CD4-positive, CD25-positive, alpha-beta regulatory T cell (primary cell): ENCODE measurements at regions not wholly inside any gene's neighbourhood (a gene's known extent, or its start where the extent isn't known, plus 50 kb on each side); places are given as distances from the start of the nearest gene placed in this dataset.
A peak's percentile ranks its signal among the peaks of the same experiment; 100 is the strongest.

Experiments
- ATAC-seq, 2 donors: fragments of 150-1000 bp; cut with Tn5 transposase; one replicate each; pipeline ENCODE4 v1.10.0; 2021; ENCODE audit warnings: low read depth in 2 of 2, moderate number of reproducible peaks in 2 of 2, moderate library complexity in 1 of 2
- DNase-seq, 3 donors: peaks; one replicate each; pipeline versions ENCODE4 v3.0.0 to v3.0.0-alpha.2; 2012 to 2022; ENCODE audit warnings: mixed read lengths in 1 of 3
- H3K27ac ChIP-seq: one replicate; pipeline ENCODE4 v1.7.0; 2013; ENCODE audit warnings: mild to moderate bottlenecking, low read length; ENCODE audit not compliant: insufficient read depth, poor library complexity, severe bottlenecking
- H3K27me3 ChIP-seq: one replicate; pipeline ENCODE4 v1.7.0; 2013; ENCODE audit warnings: low read length; ENCODE audit not compliant: control insufficient read depth, insufficient read depth
- H3K36me3 ChIP-seq: one replicate; pipeline ENCODE4 v1.7.0; 2013; ENCODE audit warnings: mild to moderate bottlenecking, low read length, moderate library complexity; ENCODE audit not compliant: control insufficient read depth, insufficient read depth
- H3K4me1 ChIP-seq: 2 replicates; pipeline ENCODE4 v1.7.0; 2013; ENCODE audit warnings: mild to moderate bottlenecking, low read length; ENCODE audit not compliant: insufficient read depth, control insufficient read depth, poor library complexity, severe bottlenecking
- H3K4me3 ChIP-seq: one replicate; pipeline ENCODE4 v1.7.0; 2013; ENCODE audit warnings: low read depth, mild to moderate bottlenecking, low read length, moderate library complexity
- H3K9me3 ChIP-seq, 2 experiments: 1 replicate in 1 of 2; 2 replicates in 1 of 2; pipeline ENCODE4 v1.7.0; 2013; ENCODE audit warnings: low read length in 2 of 2, mild to moderate bottlenecking in 1 of 2, moderate library complexity in 1 of 2; ENCODE audit not compliant: control insufficient read depth in 2 of 2
- H3K27ac Mint-ChIP-seq, 3 donors: one replicate each; pipeline ENCODE4 v1.8.0; 2020 to 2022; ENCODE audit warnings: mild to moderate bottlenecking in 3 of 3, mixed read lengths in 3 of 3, moderate library complexity in 2 of 3
- H3K27me3 Mint-ChIP-seq: one replicate; pipeline ENCODE4 v1.8.0; 2022; ENCODE audit warnings: mild to moderate bottlenecking, mixed read lengths
- H3K36me3 Mint-ChIP-seq: one replicate; pipeline ENCODE4 v1.8.0; 2020; ENCODE audit warnings: mixed read lengths
- H3K4me1 Mint-ChIP-seq, 4 donors: one replicate each; pipeline ENCODE4 v1.8.0; 2020 to 2022; ENCODE audit warnings: mixed read lengths in 4 of 4, mild to moderate bottlenecking in 1 of 4
- H3K4me3 Mint-ChIP-seq, 4 donors: one replicate each; pipeline ENCODE4 v1.8.0; 2020 to 2022; ENCODE audit warnings: mild to moderate bottlenecking in 4 of 4, mixed read lengths in 4 of 4, moderate library complexity in 3 of 4
- H3K9me3 Mint-ChIP-seq, 7 donors: one replicate each; pipeline ENCODE4 v1.8.0; 2020 to 2022; ENCODE audit warnings: mixed read lengths in 7 of 7, mild to moderate bottlenecking in 3 of 7, moderate library complexity in 2 of 7

DNA sequence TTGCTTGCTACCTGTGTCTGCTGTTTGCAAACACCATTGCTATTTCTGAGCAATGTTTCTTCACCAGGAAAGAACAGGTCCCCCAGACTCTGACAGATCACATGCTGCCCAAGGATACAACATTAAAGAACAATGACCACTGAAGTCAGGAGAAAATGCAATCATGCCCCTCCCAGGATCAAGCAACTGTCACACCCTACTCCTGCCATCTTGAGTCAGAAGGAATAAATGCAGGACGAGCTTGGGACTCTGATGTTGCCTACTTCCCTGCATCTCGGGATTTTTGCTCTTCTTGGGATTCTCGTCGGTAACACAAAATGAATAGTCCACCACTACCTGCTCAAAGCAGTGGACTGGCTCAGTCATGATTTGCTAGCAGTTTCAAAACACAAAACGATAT, 490.6 kb downstream of the COG6 start:
- Mint-ChIP-seq H3K4me1 (peaks cover 38 to 70% (median 44%) of the 10 kb centered on the region in 4 donors), H3K27me3 (no peaks in the 10 kb centered on the region), H3K4me3 (no peak overlapping the region), H3K27ac (peak overlapping the region in 2 of 3 donors; percentile 52 to 86), H3K36me3 (no peaks in the 10 kb centered on the region), H3K9me3 (peaks cover 0 to 3% (median 0%) of the 10 kb centered on the region in 7 donors)
- H3K4me3 ChIP-seq, result peak overlapping the region; percentile 6
- H3K27ac ChIP-seq, result no peak overlapping the region
- H3K9me3 ChIP-seq, result no peaks in the 10 kb centered on the region
- ATAC-seq, result no peak
- no peaks in the 10 kb centered on the region for H3K36me3 ChIP-seq
- DNase-seq, result no peak
- peaks cover 42% of the 10 kb centered on the region for H3K4me1 ChIP-seq
- H3K27me3 ChIP-seq, result no peaks in the 10 kb centered on the region

DNA sequence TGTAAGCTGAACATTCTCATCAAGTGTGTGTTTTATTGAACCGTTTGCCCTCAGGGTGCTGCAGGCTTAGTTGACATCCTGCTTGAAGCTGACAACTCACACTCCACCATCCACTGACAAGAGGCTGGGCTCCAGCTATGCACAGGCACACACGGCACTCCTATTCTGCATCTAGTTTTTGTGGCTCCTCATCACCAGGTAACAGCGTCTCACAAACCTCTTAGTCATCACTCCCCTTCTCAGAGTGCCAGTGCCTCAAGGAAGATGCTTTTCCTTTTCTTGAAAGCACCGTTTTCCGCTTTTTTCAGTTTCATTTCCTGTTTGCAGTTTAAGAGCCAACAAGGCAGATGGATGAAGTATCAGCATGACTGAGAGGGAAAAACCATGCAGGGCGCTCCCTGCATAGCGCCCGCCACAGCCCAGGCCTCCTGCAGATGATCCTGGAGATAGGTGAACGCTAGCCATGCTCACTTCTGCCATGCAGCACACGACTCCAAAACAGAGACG, 491.2 kb downstream of the COG6 start:
- DNase-seq, result peak in 1 of 3 donors; percentile 64
- ATAC-seq, result peak; percentile 64 to 78
- no peaks in the 10 kb centered on the region for H3K36me3 ChIP-seq
- no peaks in the 10 kb centered on the region for H3K9me3 ChIP-seq
- H3K4me1 ChIP-seq, result peaks cover 42% of the 10 kb centered on the region
- peaks cover 38 to 70% (median 44%) of the 10 kb centered on the region in 4 donors for H3K4me1 Mint-ChIP-seq
- H3K27ac Mint-ChIP-seq, result peak overlapping the region; percentile 52 to 86 (median 85)
- no peaks in the 10 kb centered on the region for H3K27me3 ChIP-seq
- H3K27me3 Mint-ChIP-seq, result no peaks in the 10 kb centered on the region
- H3K27ac ChIP-seq, result no peak overlapping the region
- H3K4me3 ChIP-seq, result peak overlapping the region; percentile 35
- peak overlapping the region in 3 of 4 donors; percentile 8 to 64 (median 32) for H3K4me3 Mint-ChIP-seq
- H3K9me3 Mint-ChIP-seq, result peaks cover 0 to 3% (median 0%) of the 10 kb centered on the region in 7 donors
- H3K36me3 Mint-ChIP-seq, result no peaks in the 10 kb centered on the region

DNA sequence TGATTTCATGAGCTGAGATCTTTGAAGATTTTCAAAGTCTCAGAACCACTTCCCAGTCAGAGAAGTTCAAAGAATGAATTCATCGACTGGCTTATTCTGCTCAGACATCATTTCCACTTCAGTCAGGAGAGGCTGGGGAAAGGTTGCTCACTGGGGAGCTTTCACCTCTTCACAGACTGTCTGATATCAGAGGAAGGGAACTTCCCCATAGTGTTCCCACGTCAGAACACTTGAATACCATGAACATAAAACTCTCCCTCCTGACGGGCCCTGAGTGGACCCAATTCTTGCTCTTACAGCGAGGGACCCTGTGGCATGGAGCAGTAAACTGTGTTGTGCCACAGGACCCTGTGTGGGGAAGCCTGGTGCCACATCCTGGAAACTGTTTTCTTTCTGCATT, 492.6 kb downstream of the COG6 start:
- Mint-ChIP-seq H3K9me3 (peaks cover 0 to 3% (median 0%) of the 10 kb centered on the region in 7 donors), H3K4me3 (peak overlapping the region in 1 of 4 donors; percentile 8), H3K27ac (peak overlapping the region; percentile 81 to 86 (median 85)), H3K36me3 (no peaks in the 10 kb centered on the region), H3K27me3 (no peaks in the 10 kb centered on the region), H3K4me1 (peaks cover 39 to 76% (median 44%) of the 10 kb centered on the region in 4 donors)
- DNase-seq, result no peak
- H3K27ac ChIP-seq, result peak overlapping the region; percentile 5
- no peak overlapping the region for H3K4me3 ChIP-seq
- peaks cover 42% of the 10 kb centered on the region for H3K4me1 ChIP-seq
- ATAC-seq, result peak in 1 of 2 donors; percentile 11
- H3K36me3 ChIP-seq, result no peaks in the 10 kb centered on the region
- no peaks in the 10 kb centered on the region for H3K9me3 ChIP-seq
- H3K27me3 ChIP-seq, result no peaks in the 10 kb centered on the region

DNA sequence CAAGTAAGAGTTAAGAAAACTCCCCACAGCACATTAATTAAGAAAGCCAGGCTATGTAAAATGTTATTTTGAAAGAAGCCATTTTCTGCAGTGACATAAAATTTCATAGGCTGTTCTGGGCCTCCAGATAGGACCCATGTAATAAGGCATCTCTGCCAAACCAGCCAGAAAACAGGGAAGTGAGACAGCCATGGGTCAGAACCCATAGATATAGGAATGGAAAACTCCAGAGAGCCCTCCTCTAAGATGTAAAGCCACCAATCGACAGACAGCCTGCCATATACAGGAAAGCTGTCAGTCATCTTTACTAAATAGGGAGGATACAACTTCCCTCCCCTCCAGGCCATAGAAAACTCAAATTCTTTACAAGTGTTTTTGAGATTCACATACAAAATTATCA, 493.3 kb downstream of the COG6 start:
- no peaks in the 10 kb centered on the region for H3K36me3 Mint-ChIP-seq
- DNase-seq (no peak), ATAC-seq (no peak)
- H3K9me3 ChIP-seq, result no peaks in the 10 kb centered on the region
- no peak overlapping the region for H3K4me3 Mint-ChIP-seq
- H3K4me1 ChIP-seq, result peaks cover 42% of the 10 kb centered on the region
- H3K27ac ChIP-seq, result no peak overlapping the region
- H3K4me3 ChIP-seq, result no peak overlapping the region
- peaks cover 39 to 76% (median 47%) of the 10 kb centered on the region in 4 donors for H3K4me1 Mint-ChIP-seq
- no peaks in the 10 kb centered on the region for H3K27me3 Mint-ChIP-seq
- peak overlapping the region; percentile 81 to 86 (median 85) for H3K27ac Mint-ChIP-seq
- H3K27me3 ChIP-seq, result no peaks in the 10 kb centered on the region
- H3K36me3 ChIP-seq, result no peaks in the 10 kb centered on the region
- peaks cover 0 to 3% (median 0%) of the 10 kb centered on the region in 7 donors for H3K9me3 Mint-ChIP-seq

GRCh38 chr13:40149611-40150274, 494.3 kb downstream of the COG6 start:
- H3K36me3 Mint-ChIP-seq, result no peaks in the 10 kb centered on the region
- Histone ChIP-seq H3K4me1 (peaks cover 37% of the 10 kb centered on the region), H3K9me3 (no peaks in the 10 kb centered on the region), H3K36me3 (no peaks in the 10 kb centered on the region), H3K27me3 (no peaks in the 10 kb centered on the region), H3K4me3 (no peak overlapping the region), H3K27ac (no peak overlapping the region)
- H3K27me3 Mint-ChIP-seq, result no peaks in the 10 kb centered on the region
- DNase-seq (no peak), ATAC-seq (no peak)
- peaks cover 36 to 69% (median 42%) of the 10 kb centered on the region in 4 donors for H3K4me1 Mint-ChIP-seq
- peaks cover 0 to 3% (median 0%) of the 10 kb centered on the region in 7 donors for H3K9me3 Mint-ChIP-seq
- H3K27ac Mint-ChIP-seq, result peak overlapping the region; percentile 55 to 86 (median 63)
- no peak overlapping the region for H3K4me3 Mint-ChIP-seq

GRCh38 chr13:40151673-40152072, 496.2 kb downstream of the COG6 start:
- no peak overlapping the region for H3K4me3 ChIP-seq
- DNase-seq (no peak), ATAC-seq (no peak)
- H3K27me3 Mint-ChIP-seq, result no peaks in the 10 kb centered on the region
- no peaks in the 10 kb centered on the region for H3K36me3 ChIP-seq
- peaks cover 0 to 3% (median 0%) of the 10 kb centered on the region in 7 donors for H3K9me3 Mint-ChIP-seq
- no peaks in the 10 kb centered on the region for H3K9me3 ChIP-seq
- H3K27ac ChIP-seq, result no peak overlapping the region
- H3K27me3 ChIP-seq, result no peaks in the 10 kb centered on the region
- peaks cover 18% of the 10 kb centered on the region for H3K4me1 ChIP-seq
- no peak overlapping the region for H3K4me3 Mint-ChIP-seq
- H3K27ac Mint-ChIP-seq, result peak overlapping the region in 1 of 3 donors; percentile 42
- H3K4me1 Mint-ChIP-seq, result peaks cover 24 to 51% (median 28%) of the 10 kb centered on the region in 4 donors
- no peaks in the 10 kb centered on the region for H3K36me3 Mint-ChIP-seq

DNA sequence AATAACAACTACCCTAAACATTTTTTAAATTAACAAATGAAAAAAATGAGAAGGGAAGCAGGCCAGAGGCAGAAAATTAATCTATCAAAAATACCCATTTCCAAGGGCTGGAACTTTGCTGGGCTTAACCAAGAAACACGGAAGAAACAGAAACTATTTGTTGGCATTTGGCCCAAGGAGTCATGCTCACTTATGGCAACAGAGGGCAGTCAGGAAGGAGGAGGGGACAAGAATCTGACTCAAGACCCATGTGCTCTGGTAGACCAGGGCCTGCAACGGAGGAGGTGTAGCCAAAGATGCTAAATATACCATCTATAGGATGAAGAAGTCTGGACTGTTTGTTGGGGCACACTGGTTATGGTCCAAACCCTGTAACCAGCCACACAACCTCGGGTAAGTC, 496.7 kb downstream of the COG6 start:
- no peaks in the 10 kb centered on the region for H3K36me3 Mint-ChIP-seq
- DNase-seq, result no peak
- no peak overlapping the region for H3K4me3 Mint-ChIP-seq
- H3K27ac Mint-ChIP-seq, result no peak overlapping the region
- ATAC-seq, result no peak
- Histone ChIP-seq H3K9me3 (no peaks in the 10 kb centered on the region), H3K27me3 (no peaks in the 10 kb centered on the region), H3K27ac (no peak overlapping the region), H3K4me1 (peaks cover 14% of the 10 kb centered on the region), H3K36me3 (no peaks in the 10 kb centered on the region), H3K4me3 (no peak overlapping the region)
- peaks cover 0 to 3% (median 0%) of the 10 kb centered on the region in 7 donors for H3K9me3 Mint-ChIP-seq
- no peaks in the 10 kb centered on the region for H3K27me3 Mint-ChIP-seq
- peaks cover 20 to 46% (median 23%) of the 10 kb centered on the region in 4 donors for H3K4me1 Mint-ChIP-seq
